ENCODE measurements at regions not wholly inside any gene's neighbourhood (a gene's known extent, or its start where the extent isn't known, plus 50 kb on each side); places are given as distances from the start of the nearest gene placed in this dataset.

DNA sequence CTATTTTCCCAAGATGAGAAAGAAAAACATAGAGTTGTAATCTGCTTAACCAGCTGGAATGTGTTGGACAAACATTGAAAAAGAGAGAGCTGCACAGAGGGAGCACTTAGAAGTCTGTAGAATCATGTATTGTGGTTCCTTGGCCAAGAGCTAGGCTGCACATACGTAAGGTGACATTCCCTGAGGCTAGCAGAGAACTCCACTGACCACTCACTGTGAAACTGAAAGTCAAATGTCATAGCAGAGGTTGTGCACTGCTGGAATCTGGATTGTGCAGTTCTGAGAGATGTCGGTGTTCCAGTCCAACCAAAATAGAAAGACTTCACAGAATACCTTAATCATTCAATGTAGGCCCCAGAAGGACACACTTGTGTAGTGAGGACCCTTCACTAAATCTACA is 772.8 kb upstream of the RAG2 start (continued):
- TF ChIP-seq, protein P1, sequence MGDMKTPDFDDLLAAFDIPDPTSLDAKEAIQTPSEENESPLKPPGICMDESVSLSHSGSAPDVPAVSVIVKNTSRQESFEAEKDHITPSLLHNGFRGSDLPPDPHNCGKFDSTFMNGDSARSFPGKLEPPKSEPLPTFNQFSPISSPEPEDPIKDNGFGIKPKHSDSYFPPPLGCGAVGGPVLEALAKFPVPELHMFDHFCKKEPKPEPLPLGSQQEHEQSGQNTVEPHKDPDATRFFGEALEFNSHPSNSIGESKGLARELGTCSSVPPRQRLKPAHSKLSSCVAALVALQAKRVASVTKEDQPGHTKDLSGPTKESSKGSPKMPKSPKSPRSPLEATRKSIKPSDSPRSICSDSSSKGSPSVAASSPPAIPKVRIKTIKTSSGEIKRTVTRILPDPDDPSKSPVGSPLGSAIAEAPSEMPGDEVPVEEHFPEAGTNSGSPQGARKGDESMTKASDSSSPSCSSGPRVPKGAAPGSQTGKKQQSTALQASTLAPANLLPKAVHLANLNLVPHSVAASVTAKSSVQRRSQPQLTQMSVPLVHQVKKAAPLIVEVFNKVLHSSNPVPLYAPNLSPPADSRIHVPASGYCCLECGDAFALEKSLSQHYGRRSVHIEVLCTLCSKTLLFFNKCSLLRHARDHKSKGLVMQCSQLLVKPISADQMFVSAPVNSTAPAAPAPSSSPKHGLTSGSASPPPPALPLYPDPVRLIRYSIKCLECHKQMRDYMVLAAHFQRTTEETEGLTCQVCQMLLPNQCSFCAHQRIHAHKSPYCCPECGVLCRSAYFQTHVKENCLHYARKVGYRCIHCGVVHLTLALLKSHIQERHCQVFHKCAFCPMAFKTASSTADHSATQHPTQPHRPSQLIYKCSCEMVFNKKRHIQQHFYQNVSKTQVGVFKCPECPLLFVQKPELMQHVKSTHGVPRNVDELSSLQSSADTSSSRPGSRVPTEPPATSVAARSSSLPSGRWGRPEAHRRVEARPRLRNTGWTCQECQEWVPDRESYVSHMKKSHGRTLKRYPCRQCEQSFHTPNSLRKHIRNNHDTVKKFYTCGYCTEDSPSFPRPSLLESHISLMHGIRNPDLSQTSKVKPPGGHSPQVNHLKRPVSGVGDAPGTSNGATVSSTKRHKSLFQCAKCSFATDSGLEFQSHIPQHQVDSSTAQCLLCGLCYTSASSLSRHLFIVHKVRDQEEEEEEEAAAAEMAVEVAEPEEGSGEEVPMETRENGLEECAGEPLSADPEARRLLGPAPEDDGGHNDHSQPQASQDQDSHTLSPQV (IDR thresholded peaks at IDR 0.05): no peak
- TF ChIP-seq CTCF (IDR thresholded peaks at IDR 0.05 in 2 of 3, conservative IDR thresholded peaks at IDR 0.05 in 1 of 3; ENCODE audit: control insufficient read depth in 2 of 3, extremely low read depth in 1 of 3, insufficient read depth in 1 of 3, low read depth in 3 of 3, low read length in 3 of 3) (no peak), PKNOX1 (IDR thresholded peaks at IDR 0.05) (no peak), SREBF2 (IDR thresholded peaks at IDR 0.05; ENCODE audit: low read length) (no peak), RAD21 (IDR thresholded peaks at IDR 0.05; ENCODE audit: insufficient read depth, low read depth, low read length) (no peak), BCL11A (IDR thresholded peaks at IDR 0.05; ENCODE audit: low read depth, low read length) (no peak)

All from GM12878 (cell line).